K562 (cell line): ENCODE measurements at regions not wholly inside any gene's neighbourhood (a gene's known extent, or its start where the extent isn't known, plus 50 kb on each side); places are given as distances from the start of the nearest gene placed in this dataset.

Experiments used
- ATAC-seq: fragments of 200-7000 bp; cut with Tn5 transposase; 3 replicates; pipeline ENCODE4 v1.9.1; 2020; ENCODE audit warnings: moderate library complexity
- BruUV-seq: library from RNA; stranded (reverse); fragments of 400-500 nt; replicated peaks from 2 replicates; lab custom pipeline; 2021; lab: Mats Ljungman, UMichigan
- CTCF ChIA-PET: fragments of 300-600 bp; formaldehyde crosslinking; extraction: SDS; loops from one replicate; lab custom pipeline; 2021; ENCODE audit warnings: low intra/inter-chr PET ratio; lab: Yijun Ruan, JAX
- POLR2A ChIA-PET: fragments of 300-600, 350-650 bp; sonication (Branson Sonifier 250); formaldehyde crosslinking; extraction: SDS; loops from one replicate; lab custom pipeline; 2021; ENCODE audit warnings: antibody characterized with exemption, inconsistent platforms; lab: Yijun Ruan, JAX
- DNase-seq, 4 experiments: peaks; one replicate each; pipeline versions ENCODE4 v3.0.0 to v3.0.0-alpha.2; 2011 to 2018; ENCODE audit warnings: low spot score in 3 of 4, mixed read lengths in 3 of 4; ENCODE audit errors: extremely low read depth in 1 of 4
- FAIRE-seq: peaks from 2 replicates; lab custom pipeline; 2011; peaks lifted over from hg19 to GRCh38; lab: Jason Lieb, UNC
- H2AFZ ChIP-seq: 2 replicates; pipeline ENCODE4 v1.6.0; 2011; ENCODE audit warnings: low read depth, low read length, control low read depth, inconsistent platforms
- H3K27ac ChIP-seq: fragments of 200-600 bp; 3 replicates; pipeline ENCODE4 v1.8.0; 2011; ENCODE audit warnings: low read depth, mild to moderate bottlenecking, control low read depth, inconsistent platforms, low read length, moderate library complexity, mixed read lengths; ENCODE audit errors: extremely low read depth
- H3K27me3 ChIP-seq, 2 experiments: fragments of 300-600 bp in 1 of 2; 2 replicates in 1 of 2; 3 replicates in 1 of 2; pipeline versions ENCODE4 v1.6.0 to v1.8.0; 2011; ENCODE audit warnings: inconsistent platforms in 2 of 2, low read length in 2 of 2, mild to moderate bottlenecking in 1 of 2, mixed read lengths in 1 of 2, moderate library complexity in 1 of 2; ENCODE audit not compliant: control insufficient read depth in 2 of 2, insufficient read depth in 2 of 2
- H3K36me3 ChIP-seq: fragments of 300-600 bp; 3 replicates; pipeline ENCODE4 v1.8.0; 2011; ENCODE audit warnings: mild to moderate bottlenecking, low read length, inconsistent platforms; ENCODE audit not compliant: control insufficient read depth, insufficient read depth
- H3K4me1 ChIP-seq, 2 experiments: fragments of 200-600 bp in 1 of 2; replicated peaks in 1 of 2; 2 replicates in 1 of 2; 3 replicates in 1 of 2; pipeline versions ENCODE4 v1.5.1 to v1.8.0; 2011; ENCODE audit warnings: inconsistent platforms in 2 of 2, low read length in 2 of 2, mild to moderate bottlenecking in 1 of 2, mixed read lengths in 1 of 2, moderate library complexity in 1 of 2; ENCODE audit not compliant: control insufficient read depth in 2 of 2, insufficient read depth in 2 of 2
- H3K4me2 ChIP-seq: 2 replicates; pipeline ENCODE4 v1.6.1; 2011; ENCODE audit warnings: low read length, control low read depth, inconsistent platforms, mixed read lengths; ENCODE audit not compliant: insufficient read depth
- H3K4me3 ChIP-seq: fragments of 200-600 bp; sonication (generic), shearing (Covaris generic); 2 replicates; pipeline ENCODE4 v1.5.1; 2016; ENCODE audit warnings: control low read depth, inconsistent platforms
- H3K79me2 ChIP-seq: fragments of 200-600 bp; 3 replicates; pipeline ENCODE4 v1.8.0; 2011; ENCODE audit warnings: low read length, inconsistent platforms; ENCODE audit not compliant: control insufficient read depth, insufficient read depth
- H3K9ac ChIP-seq, 2 experiments: 2 replicates each; pipeline versions ENCODE4 v1.6.0 to v1.6.1; 2011; ENCODE audit warnings: low read depth in 2 of 2, low read length in 2 of 2, control low read depth in 1 of 2, inconsistent platforms in 1 of 2, mild to moderate bottlenecking in 1 of 2, mixed read lengths in 1 of 2; ENCODE audit not compliant: insufficient read depth in 1 of 2
- H3K9me1 ChIP-seq: one replicate; pipeline ENCODE4 v1.6.0; 2011; ENCODE audit warnings: inconsistent platforms, mild to moderate bottlenecking, low read length, moderate library complexity; ENCODE audit not compliant: control insufficient read depth, insufficient read depth
- H3K9me3 ChIP-seq: replicated peaks from 2 replicates; pipeline ENCODE4 v1.5.1; 2011; ENCODE audit warnings: low read depth, low read length, inconsistent platforms; ENCODE audit not compliant: control insufficient read depth, insufficient read depth
- H4K20me1 ChIP-seq: replicated peaks from 2 replicates; pipeline ENCODE4 v1.6.1; 2011; ENCODE audit warnings: low read length, inconsistent platforms, mixed read lengths; ENCODE audit not compliant: control insufficient read depth, insufficient read depth
- BRF1 ChIP-seq: IDR thresholded peaks from 3 replicates; pipeline ENCODE4 v1.6.1; 2011; ENCODE audit warnings: borderline replicate concordance, mild to moderate bottlenecking; ENCODE audit not compliant: insufficient read length; ENCODE audit errors: extremely low read depth
- CXXC5 ChIP-seq: fragments of 250-450 bp; sonication (Bioruptor Pico); IDR thresholded peaks from 2 replicates; pipeline ENCODE4 v1.8.0; 2022; ENCODE audit warnings: inconsistent platforms, mild to moderate bottlenecking, moderate library complexity
- MXD1 ChIP-seq: fragments of 250-450 bp; sonication (Bioruptor Pico); IDR thresholded peaks from 2 replicates; pipeline ENCODE4 v1.8.0; 2021; ENCODE audit warnings: borderline replicate concordance, mild to moderate bottlenecking, moderate library complexity; ENCODE audit not compliant: poor library complexity, severe bottlenecking
- NFXL1 ChIP-seq: fragments of 450-650 bp; formaldehyde crosslinking; IDR thresholded peaks from 2 replicates; pipeline ENCODE4 v1.4.0; 2021; ENCODE audit warnings: mild to moderate bottlenecking
- RAD21 ChIP-seq, 2 experiments: fragments of 250-450 bp in 1 of 2; fragments of 450-650 bp in 1 of 2; sonication (Bioruptor Pico) in 1 of 2; formaldehyde crosslinking in 1 of 2; IDR thresholded peaks in 1 of 2; conservative IDR thresholded peaks in 1 of 2; 2 replicates each; pipeline versions ENCODE4 v1.4.0 to v1.8.0; 2020 to 2022; ENCODE audit warnings: mild to moderate bottlenecking in 2 of 2, moderate library complexity in 1 of 2
- RERE ChIP-seq: sonication (generic); formaldehyde crosslinking; IDR thresholded peaks from 2 replicates; pipeline ENCODE4 v1.8.0; 2023; ENCODE audit warnings: missing genetic modification reagents, mild to moderate bottlenecking, borderline replicate concordance
- SMARCA4 ChIP-seq: fragments of 450-650 bp; IDR thresholded peaks from 2 replicates; pipeline ENCODE4 v1.6.1; 2016
- SREBF2 ChIP-seq: sonication (generic); formaldehyde crosslinking; IDR thresholded peaks from 2 replicates; pipeline ENCODE4 v1.4.0; 2020; ENCODE audit warnings: mild to moderate bottlenecking, missing genetic modification reagents
- ZNF140 ChIP-seq: fragments of 250-450 bp; sonication (Bioruptor Pico); IDR thresholded peaks from 2 replicates; pipeline ENCODE4 v1.8.0; 2021; ENCODE audit warnings: moderate library complexity, mild to moderate bottlenecking, inconsistent platforms
- ZNF41 ChIP-seq: fragments of 250-450 bp; sonication (Bioruptor Pico); conservative IDR thresholded peaks from 2 replicates; pipeline ENCODE4 v1.4.0; 2020; ENCODE audit warnings: mild to moderate bottlenecking
- WGBS: fragments of 100-300 bp; shearing (Covaris generic); methylation state at CpG from one replicate; pipeline ENCODE4 v1.1.6; 2016; ENCODE audit warnings: low coverage, mixed read lengths; ENCODE audit not compliant: insufficient coverage; ENCODE audit errors: missing lambda C conversion rate; 5-methylcytosine and 5-hydroxymethylcytosine counted together
- in situ Hi-C: fragments of 300-500 bp; cut with MboI; formaldehyde crosslinking; loops from 4 replicates; pipeline ENCODE4 v1.15.0; 2018; ENCODE audit warnings: inconsistent platforms, mixed read lengths
- intact Hi-C: fragments of 100-400 bp; cut with micrococcal nuclease; formaldehyde crosslinking; loops from 2 replicates; pipeline ENCODE4 v1.14.2; 2022
- TF ChIP-seq, protein P1 (sequence below): fragments of 450-650 bp; IDR thresholded peaks from 2 replicates; pipeline ENCODE4 v1.6.1; 2016; ENCODE audit warnings: borderline replicate concordance
- TF ChIP-seq, protein P2 (sequence below), 2 experiments: fragments of 450-650 bp; IDR thresholded peaks; 2 replicates each; pipeline ENCODE4 v1.6.1; 2016

DNA sequence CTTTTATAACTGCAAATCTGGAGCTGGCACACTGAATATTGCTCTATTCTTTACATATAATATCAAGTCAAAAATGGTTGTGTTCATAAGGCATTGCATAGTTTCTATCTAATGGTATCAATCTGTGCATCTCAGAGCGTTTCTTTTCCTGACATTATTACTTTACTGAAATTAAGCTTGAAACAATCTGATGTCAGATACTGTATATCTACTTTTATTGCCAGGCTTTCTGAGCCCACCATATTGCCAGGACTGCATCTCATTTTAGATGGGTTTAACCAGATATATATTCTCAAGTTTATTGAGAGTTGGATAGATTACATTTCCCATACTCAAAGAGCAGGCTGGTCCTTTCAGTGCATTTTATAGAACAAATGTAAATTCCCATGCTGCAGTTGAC lies 122.7 kb upstream of the MEIS2 start:
- POLR2A ChIA-PET = no interaction called here
- no peaks in the 10 kb centered on the region for H3K79me2 ChIP-seq
- no peaks in the 10 kb centered on the region for H3K9me3 ChIP-seq
- H3K27me3 ChIP-seq = no peaks in the 10 kb centered on the region
- in situ Hi-C loops = no loop called here
- no peak for DNase-seq
- FAIRE-seq = no peak
- 0% methylated on average over 1 of the region's 1 CpG for WGBS
- H3K36me3 ChIP-seq = no peaks in the 10 kb centered on the region
- no peak overlapping the region for H3K27ac ChIP-seq
- H3K9me1 ChIP-seq = no peaks in the 10 kb centered on the region
- H3K4me1 ChIP-seq = no peaks in the 10 kb centered on the region
- no peak overlapping the region for H3K4me3 ChIP-seq
- H3K9ac ChIP-seq = no peak overlapping the region
- H3K4me2 ChIP-seq = no peak overlapping the region
- intact Hi-C loops = no loop called here
- no TSS peak for BruUV-seq
- CTCF ChIA-PET = no interaction called here
- no peaks in the 10 kb centered on the region for H4K20me1 ChIP-seq
- ATAC-seq = no peak
- H2AFZ ChIP-seq = no peak overlapping the region
- no peak for TF ChIP-seq NFXL1 (CRISPR knock-in tag)
- no peak for TF ChIP-seq RERE
- TF ChIP-seq CXXC5 (CRISPR knock-in tag) = no peak
- TF ChIP-seq RAD21 (CRISPR knock-in tag; conservative IDR thresholded peaks at IDR 0.05 in 1 of 2, IDR thresholded peaks at IDR 0.05 in 1 of 2) = no peak
- TF ChIP-seq SREBF2 (CRISPR knock-in tag) = no peak
- TF ChIP-seq BRF1 = no peak
- TF ChIP-seq ZNF41 (CRISPR knock-in tag) = no peak
- no peak for TF ChIP-seq SMARCA4
- TF ChIP-seq, protein P1, sequence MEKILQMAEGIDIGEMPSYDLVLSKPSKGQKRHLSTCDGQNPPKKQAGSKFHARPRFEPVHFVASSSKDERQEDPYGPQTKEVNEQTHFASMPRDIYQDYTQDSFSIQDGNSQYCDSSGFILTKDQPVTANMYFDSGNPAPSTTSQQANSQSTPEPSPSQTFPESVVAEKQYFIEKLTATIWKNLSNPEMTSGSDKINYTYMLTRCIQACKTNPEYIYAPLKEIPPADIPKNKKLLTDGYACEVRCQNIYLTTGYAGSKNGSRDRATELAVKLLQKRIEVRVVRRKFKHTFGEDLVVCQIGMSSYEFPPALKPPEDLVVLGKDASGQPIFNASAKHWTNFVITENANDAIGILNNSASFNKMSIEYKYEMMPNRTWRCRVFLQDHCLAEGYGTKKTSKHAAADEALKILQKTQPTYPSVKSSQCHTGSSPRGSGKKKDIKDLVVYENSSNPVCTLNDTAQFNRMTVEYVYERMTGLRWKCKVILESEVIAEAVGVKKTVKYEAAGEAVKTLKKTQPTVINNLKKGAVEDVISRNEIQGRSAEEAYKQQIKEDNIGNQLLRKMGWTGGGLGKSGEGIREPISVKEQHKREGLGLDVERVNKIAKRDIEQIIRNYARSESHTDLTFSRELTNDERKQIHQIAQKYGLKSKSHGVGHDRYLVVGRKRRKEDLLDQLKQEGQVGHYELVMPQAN = no peak
- no peak for TF ChIP-seq ZNF140
- no peak for TF ChIP-seq MXD1 (CRISPR knock-in tag)
- TF ChIP-seq, protein P2, sequence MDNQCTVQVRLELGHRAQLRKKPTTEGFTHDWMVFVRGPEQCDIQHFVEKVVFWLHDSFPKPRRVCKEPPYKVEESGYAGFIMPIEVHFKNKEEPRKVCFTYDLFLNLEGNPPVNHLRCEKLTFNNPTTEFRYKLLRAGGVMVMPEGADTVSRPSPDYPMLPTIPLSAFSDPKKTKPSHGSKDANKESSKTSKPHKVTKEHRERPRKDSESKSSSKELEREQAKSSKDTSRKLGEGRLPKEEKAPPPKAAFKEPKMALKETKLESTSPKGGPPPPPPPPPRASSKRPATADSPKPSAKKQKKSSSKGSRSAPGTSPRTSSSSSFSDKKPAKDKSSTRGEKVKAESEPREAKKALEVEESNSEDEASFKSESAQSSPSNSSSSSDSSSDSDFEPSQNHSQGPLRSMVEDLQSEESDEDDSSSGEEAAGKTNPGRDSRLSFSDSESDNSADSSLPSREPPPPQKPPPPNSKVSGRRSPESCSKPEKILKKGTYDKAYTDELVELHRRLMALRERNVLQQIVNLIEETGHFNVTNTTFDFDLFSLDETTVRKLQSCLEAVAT (IDR thresholded peaks at IDR 0.05) = no peak
